Bronchial epithelial cell (primary cell): ENCODE measurements at regions not wholly inside any gene's neighbourhood (a gene's known extent, or its start where the extent isn't known, plus 50 kb on each side); places are given as distances from the start of the nearest gene placed in this dataset.
A peak's percentile ranks its signal among the peaks of the same experiment; 100 is the strongest.
"Not testable (repeated sequence)": the region's sequence is repeated elsewhere in the genome, so short reads cannot be mapped to it uniquely, and the experiment has no call there.

Experiments
- DNase-seq: peaks from one replicate; pipeline ENCODE4 v3.0.0-alpha.2; 2010; ENCODE audit warnings: low read depth
- FAIRE-seq: peaks from 2 replicates; lab custom pipeline; 2011; peaks lifted over from hg19 to GRCh38; lab: Jason Lieb, UNC
- H3K27me3 ChIP-seq: 2 replicates; pipeline ENCODE4 v1.5.1; 2011; ENCODE audit warnings: low read length; ENCODE audit not compliant: control insufficient read depth, insufficient read depth
- H3K36me3 ChIP-seq: 2 replicates; pipeline ENCODE4 v1.5.1; 2011; ENCODE audit warnings: low read length; ENCODE audit not compliant: control insufficient read depth, insufficient read depth
- H3K4me3 ChIP-seq: 2 replicates; pipeline ENCODE4 v1.5.1; 2011; ENCODE audit warnings: mild to moderate bottlenecking, low read depth, low read length, control low read depth
- TF ChIP-seq, protein P1 (sequence below): IDR thresholded peaks from 2 replicates; pipeline ENCODE4 v1.5.1; 2011; ENCODE audit warnings: mild to moderate bottlenecking, moderate library complexity, low read length, control low read depth, inconsistent platforms; ENCODE audit not compliant: insufficient read depth, severe bottlenecking

DNA sequence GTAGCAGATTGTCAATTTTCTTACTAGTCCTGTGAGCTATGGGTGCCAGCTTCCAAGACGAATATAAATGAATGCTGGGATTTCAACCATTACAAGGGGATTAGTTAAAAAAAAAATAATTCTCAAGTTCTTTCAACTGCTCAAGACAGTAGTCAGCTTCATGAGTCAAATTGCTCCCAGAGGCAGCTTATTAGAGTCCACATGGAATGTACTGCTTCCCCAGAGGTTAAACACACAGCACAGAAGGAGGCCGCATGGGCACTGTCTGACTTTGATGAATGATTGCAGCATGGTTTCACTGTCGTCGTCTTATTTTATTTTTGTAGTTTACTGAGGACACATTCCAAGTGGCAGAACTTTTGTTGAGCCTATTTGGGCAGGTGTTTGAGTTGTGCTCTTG is 563.2 kb downstream of the TMEM135 start:
- TF ChIP-seq, protein P1, sequence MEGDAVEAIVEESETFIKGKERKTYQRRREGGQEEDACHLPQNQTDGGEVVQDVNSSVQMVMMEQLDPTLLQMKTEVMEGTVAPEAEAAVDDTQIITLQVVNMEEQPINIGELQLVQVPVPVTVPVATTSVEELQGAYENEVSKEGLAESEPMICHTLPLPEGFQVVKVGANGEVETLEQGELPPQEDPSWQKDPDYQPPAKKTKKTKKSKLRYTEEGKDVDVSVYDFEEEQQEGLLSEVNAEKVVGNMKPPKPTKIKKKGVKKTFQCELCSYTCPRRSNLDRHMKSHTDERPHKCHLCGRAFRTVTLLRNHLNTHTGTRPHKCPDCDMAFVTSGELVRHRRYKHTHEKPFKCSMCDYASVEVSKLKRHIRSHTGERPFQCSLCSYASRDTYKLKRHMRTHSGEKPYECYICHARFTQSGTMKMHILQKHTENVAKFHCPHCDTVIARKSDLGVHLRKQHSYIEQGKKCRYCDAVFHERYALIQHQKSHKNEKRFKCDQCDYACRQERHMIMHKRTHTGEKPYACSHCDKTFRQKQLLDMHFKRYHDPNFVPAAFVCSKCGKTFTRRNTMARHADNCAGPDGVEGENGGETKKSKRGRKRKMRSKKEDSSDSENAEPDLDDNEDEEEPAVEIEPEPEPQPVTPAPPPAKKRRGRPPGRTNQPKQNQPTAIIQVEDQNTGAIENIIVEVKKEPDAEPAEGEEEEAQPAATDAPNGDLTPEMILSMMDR: no peak
- H3K4me3 ChIP-seq: no peak overlapping the region
- H3K27me3 ChIP-seq: no peaks in the 10 kb centered on the region
- FAIRE-seq (no peak), DNase-seq (no peak)
- no peaks in the 10 kb centered on the region for H3K36me3 ChIP-seq

DNA sequence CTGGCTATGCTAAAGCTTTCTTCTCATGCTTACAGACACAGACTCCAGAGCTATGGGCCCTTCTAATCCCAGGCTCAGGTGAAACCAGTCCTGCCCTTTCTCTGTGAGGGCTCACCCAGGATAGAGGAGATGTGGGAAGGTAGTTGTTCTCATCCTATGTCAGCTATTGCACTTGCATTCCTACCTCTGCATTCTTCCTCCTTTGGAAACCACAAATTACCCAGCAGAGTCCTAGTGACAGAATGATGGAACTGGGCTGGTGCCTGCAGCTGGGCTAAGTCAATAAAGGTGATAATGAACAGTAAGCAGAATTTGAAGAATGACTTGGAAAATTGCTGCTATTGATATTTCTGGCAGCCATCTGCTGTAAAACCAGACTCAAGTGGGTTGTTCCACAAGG is 560.0 kb downstream of the TMEM135 start:
- H3K4me3 ChIP-seq: no peak overlapping the region
- TF ChIP-seq, protein P1: no peak
- no peak for DNase-seq
- no peaks in the 10 kb centered on the region for H3K27me3 ChIP-seq
- no peak for FAIRE-seq
- H3K36me3 ChIP-seq: no peaks in the 10 kb centered on the region

DNA sequence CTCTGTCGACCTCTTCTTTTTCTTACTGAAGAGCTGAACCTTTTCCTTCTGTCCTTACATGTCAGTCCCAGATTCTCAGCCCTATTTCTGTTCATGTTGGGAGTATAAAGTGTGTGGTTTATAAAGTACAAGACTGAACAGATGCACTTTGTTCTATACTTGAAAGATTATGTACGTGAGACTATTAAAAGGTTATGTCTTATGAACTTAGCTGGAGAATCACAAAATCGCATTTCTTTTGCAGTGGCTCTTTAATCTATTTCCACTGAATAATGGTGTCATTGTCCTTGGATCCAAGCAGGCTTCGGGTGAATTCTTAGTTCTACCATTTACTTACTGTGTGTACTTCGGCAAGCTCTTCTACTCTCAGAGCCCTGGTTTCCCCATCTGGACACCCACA is 558.4 kb downstream of the TMEM135 start:
- Histone ChIP-seq H3K27me3 (no peaks in the 10 kb centered on the region), H3K4me3 (no peak overlapping the region), H3K36me3 (no peaks in the 10 kb centered on the region)
- no peak for DNase-seq
- no peak for FAIRE-seq
- TF ChIP-seq, protein P1: no peak

DNA sequence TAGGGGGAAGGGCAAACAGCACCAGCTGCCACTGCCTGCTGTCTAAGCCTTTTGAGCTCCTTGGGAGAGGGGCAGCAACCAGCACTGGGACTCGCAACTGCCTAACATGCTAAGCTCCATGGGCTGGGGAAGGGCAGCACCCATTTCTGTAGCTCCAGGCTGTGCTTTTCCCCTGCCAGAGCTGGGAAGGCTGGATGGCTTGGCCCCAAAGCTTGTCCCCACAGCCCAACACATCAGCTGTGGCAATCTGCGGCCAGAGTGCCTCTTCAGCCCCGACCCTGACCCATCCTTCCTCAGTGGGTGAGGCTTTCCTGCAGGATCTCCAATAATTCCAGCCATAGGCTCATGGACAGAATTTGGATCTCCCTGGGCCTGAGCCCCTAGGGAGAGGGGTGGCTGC is 551.3 kb downstream of the TMEM135 start:
- no peaks in the 10 kb centered on the region for H3K27me3 ChIP-seq
- no peak overlapping the region for H3K4me3 ChIP-seq
- DNase-seq: no peak
- FAIRE-seq: peak; percentile 18
- TF ChIP-seq, protein P1: no peak
- H3K36me3 ChIP-seq: no peaks in the 10 kb centered on the region

DNA sequence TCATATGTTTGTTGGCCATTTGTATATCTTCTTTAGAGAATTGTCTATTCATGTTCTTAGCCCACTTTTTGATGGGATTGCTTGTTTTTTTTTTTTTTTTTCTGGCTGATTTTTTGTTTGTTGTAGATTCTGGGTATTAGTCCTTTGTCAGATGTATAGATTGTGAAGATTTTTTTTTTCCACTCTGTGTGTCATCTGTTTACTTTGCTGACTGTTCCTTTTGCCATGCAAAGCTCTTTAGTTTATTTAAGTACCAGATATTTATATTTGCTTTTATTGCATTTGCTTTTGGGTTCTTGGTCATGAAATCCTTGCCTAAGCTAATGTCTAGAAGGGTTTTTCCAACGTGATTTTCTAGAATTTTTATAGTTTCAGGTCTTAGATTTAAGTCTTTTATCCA is 547.9 kb downstream of the TMEM135 start:
- H3K4me3 ChIP-seq, H3K36me3 ChIP-seq, FAIRE-seq, H3K27me3 ChIP-seq: not testable (repeated sequence)
- DNase-seq: peak; percentile 75

DNA sequence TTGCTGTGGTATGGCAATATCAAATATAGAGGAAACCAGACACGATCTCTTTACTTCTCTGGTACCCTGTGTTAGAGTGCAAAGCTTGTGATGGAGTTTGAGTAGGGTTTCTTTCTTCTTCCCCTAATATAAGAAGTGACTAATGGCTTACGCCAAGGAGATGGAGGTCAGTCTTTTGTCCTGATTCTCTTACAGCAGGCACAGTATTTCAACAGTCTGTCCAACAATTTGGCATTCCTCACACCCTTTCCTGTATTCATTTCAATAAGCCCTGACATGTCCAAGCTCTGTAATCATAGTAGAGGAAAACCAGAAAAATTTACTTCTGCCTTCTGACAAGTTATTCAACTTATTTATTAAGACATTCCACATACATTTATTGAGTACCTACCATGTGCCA is 546.2 kb downstream of the TMEM135 start:
- TF ChIP-seq, protein P1: no peak
- H3K27me3 ChIP-seq: no peaks in the 10 kb centered on the region
- FAIRE-seq (no peak), DNase-seq (peak; percentile 97)
- H3K4me3 ChIP-seq: no peak overlapping the region
- no peaks in the 10 kb centered on the region for H3K36me3 ChIP-seq
